ENCODE measurements at regions not wholly inside any gene's neighbourhood (a gene's known extent, or its start where the extent isn't known, plus 50 kb on each side); places are given as distances from the start of the nearest gene placed in this dataset.

GRCh38 chr2:65549631-65550030, 117.2 kb upstream of the SPRED2 start:
- TF ChIP-seq IRF2 (CRISPR knock-in tag; IDR thresholded peaks at IDR 0.05) = no peak
- TF ChIP-seq, protein P1, sequence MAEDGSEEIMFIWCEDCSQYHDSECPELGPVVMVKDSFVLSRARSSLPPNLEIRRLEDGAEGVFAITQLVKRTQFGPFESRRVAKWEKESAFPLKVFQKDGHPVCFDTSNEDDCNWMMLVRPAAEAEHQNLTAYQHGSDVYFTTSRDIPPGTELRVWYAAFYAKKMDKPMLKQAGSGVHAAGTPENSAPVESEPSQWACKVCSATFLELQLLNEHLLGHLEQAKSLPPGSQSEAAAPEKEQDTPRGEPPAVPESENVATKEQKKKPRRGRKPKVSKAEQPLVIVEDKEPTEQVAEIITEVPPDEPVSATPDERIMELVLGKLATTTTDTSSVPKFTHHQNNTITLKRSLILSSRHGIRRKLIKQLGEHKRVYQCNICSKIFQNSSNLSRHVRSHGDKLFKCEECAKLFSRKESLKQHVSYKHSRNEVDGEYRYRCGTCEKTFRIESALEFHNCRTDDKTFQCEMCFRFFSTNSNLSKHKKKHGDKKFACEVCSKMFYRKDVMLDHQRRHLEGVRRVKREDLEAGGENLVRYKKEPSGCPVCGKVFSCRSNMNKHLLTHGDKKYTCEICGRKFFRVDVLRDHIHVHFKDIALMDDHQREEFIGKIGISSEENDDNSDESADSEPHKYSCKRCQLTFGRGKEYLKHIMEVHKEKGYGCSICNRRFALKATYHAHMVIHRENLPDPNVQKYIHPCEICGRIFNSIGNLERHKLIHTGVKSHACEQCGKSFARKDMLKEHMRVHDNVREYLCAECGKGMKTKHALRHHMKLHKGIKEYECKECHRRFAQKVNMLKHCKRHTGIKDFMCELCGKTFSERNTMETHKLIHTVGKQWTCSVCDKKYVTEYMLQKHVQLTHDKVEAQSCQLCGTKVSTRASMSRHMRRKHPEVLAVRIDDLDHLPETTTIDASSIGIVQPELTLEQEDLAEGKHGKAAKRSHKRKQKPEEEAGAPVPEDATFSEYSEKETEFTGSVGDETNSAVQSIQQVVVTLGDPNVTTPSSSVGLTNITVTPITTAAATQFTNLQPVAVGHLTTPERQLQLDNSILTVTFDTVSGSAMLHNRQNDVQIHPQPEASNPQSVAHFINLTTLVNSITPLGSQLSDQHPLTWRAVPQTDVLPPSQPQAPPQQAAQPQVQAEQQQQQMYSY (CRISPR knock-in tag; IDR thresholded peaks at IDR 0.05) = no peak
